ENCODE measurements at regions not wholly inside any gene's neighbourhood (a gene's known extent, or its start where the extent isn't known, plus 50 kb on each side); places are given as distances from the start of the nearest gene placed in this dataset.

DNA sequence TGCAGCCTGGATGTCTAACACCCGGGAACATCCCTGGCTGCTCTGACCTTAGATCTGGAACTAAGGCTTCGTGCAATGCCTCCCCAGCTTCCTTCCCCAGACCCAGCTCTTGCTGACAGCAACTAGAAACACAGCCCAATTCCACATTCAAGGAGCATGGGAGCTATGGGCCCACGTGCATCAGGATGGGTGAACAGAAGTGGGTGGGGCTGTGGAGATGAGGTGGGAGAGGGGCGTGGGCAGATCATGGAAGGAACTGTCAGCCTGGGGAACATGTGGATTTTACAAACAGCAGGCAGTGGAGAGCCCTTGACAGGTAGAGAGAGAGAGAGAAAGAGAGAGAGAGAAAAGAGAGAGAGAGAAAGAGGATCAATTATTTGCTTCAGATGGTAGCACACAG is 231.6 kb downstream of the MATN1 start:
- Histone ChIP-seq H3K4me3 (ENCODE audit: low read depth in 1 of 3, low read length in 3 of 3) (no peak overlapping the region), H3K27ac (ENCODE audit: low read depth in 1 of 2, low read length in 2 of 2) (no peak overlapping the region), H3K27me3 (ENCODE audit: control insufficient read depth in 4 of 4, insufficient read depth in 4 of 4, low read length in 3 of 4) (no peaks in the 10 kb centered on the region), H3K9ac (ENCODE audit: low read depth in 1 of 2, low read length in 2 of 2) (no peak overlapping the region), H3K4me1 (ENCODE audit: control insufficient read depth in 4 of 4, insufficient read depth in 4 of 4, low read length in 3 of 4) (no peaks in the 10 kb centered on the region), H3K36me3 (ENCODE audit: control insufficient read depth in 4 of 4, insufficient read depth in 3 of 4, low read depth in 1 of 4, low read length in 3 of 4) (no peaks in the 10 kb centered on the region), H3K9me3 (ENCODE audit: control insufficient read depth in 4 of 4, low read length in 3 of 4) (no peaks in the 10 kb centered on the region)
- DNase-seq (ENCODE audit: low spot score): no peak
- TF ChIP-seq, protein P1, sequence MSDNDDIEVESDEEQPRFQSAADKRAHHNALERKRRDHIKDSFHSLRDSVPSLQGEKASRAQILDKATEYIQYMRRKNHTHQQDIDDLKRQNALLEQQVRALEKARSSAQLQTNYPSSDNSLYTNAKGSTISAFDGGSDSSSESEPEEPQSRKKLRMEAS (IDR thresholded peaks at IDR 0.05): no peak
- TF ChIP-seq TAF1 (conservative IDR thresholded peaks at IDR 0.05) (no peak), HNF4A (conservative IDR thresholded peaks at IDR 0.05) (no peak), SP1 (IDR thresholded peaks at IDR 0.05) (no peak), RAD21 (IDR thresholded peaks at IDR 0.05) (no peak), HNF4G (IDR thresholded peaks at IDR 0.05) (no peak), FOXA1 (IDR thresholded peaks at IDR 0.05) (no peak), FOXA2 (IDR thresholded peaks at IDR 0.05) (no peak), YY1 (IDR thresholded peaks at IDR 0.05) (no peak), EGR1 (IDR thresholded peaks at IDR 0.05; ENCODE audit: low read depth in 2 of 2) (no peak), NR2F2 (IDR thresholded peaks at IDR 0.05) (no peak), GABPA (IDR thresholded peaks at IDR 0.05 in 1 of 2, conservative IDR thresholded peaks at IDR 0.05 in 1 of 2) (no peak), RXRA (IDR thresholded peaks at IDR 0.05) (no peak)
- TF ChIP-seq, protein P2, sequence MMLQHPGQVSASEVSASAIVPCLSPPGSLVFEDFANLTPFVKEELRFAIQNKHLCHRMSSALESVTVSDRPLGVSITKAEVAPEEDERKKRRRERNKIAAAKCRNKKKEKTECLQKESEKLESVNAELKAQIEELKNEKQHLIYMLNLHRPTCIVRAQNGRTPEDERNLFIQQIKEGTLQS (IDR thresholded peaks at IDR 0.05): no peak
- TF ChIP-seq, protein P3, sequence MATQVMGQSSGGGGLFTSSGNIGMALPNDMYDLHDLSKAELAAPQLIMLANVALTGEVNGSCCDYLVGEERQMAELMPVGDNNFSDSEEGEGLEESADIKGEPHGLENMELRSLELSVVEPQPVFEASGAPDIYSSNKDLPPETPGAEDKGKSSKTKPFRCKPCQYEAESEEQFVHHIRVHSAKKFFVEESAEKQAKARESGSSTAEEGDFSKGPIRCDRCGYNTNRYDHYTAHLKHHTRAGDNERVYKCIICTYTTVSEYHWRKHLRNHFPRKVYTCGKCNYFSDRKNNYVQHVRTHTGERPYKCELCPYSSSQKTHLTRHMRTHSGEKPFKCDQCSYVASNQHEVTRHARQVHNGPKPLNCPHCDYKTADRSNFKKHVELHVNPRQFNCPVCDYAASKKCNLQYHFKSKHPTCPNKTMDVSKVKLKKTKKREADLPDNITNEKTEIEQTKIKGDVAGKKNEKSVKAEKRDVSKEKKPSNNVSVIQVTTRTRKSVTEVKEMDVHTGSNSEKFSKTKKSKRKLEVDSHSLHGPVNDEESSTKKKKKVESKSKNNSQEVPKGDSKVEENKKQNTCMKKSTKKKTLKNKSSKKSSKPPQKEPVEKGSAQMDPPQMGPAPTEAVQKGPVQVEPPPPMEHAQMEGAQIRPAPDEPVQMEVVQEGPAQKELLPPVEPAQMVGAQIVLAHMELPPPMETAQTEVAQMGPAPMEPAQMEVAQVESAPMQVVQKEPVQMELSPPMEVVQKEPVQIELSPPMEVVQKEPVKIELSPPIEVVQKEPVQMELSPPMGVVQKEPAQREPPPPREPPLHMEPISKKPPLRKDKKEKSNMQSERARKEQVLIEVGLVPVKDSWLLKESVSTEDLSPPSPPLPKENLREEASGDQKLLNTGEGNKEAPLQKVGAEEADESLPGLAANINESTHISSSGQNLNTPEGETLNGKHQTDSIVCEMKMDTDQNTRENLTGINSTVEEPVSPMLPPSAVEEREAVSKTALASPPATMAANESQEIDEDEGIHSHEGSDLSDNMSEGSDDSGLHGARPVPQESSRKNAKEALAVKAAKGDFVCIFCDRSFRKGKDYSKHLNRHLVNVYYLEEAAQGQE (IDR thresholded peaks at IDR 0.05): no peak
- TF ChIP-seq, protein P4, sequence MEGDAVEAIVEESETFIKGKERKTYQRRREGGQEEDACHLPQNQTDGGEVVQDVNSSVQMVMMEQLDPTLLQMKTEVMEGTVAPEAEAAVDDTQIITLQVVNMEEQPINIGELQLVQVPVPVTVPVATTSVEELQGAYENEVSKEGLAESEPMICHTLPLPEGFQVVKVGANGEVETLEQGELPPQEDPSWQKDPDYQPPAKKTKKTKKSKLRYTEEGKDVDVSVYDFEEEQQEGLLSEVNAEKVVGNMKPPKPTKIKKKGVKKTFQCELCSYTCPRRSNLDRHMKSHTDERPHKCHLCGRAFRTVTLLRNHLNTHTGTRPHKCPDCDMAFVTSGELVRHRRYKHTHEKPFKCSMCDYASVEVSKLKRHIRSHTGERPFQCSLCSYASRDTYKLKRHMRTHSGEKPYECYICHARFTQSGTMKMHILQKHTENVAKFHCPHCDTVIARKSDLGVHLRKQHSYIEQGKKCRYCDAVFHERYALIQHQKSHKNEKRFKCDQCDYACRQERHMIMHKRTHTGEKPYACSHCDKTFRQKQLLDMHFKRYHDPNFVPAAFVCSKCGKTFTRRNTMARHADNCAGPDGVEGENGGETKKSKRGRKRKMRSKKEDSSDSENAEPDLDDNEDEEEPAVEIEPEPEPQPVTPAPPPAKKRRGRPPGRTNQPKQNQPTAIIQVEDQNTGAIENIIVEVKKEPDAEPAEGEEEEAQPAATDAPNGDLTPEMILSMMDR (IDR thresholded peaks at IDR 0.05; ENCODE audit: low read depth, low read length, missing input control): no peak
- TF ChIP-seq, protein P5, sequence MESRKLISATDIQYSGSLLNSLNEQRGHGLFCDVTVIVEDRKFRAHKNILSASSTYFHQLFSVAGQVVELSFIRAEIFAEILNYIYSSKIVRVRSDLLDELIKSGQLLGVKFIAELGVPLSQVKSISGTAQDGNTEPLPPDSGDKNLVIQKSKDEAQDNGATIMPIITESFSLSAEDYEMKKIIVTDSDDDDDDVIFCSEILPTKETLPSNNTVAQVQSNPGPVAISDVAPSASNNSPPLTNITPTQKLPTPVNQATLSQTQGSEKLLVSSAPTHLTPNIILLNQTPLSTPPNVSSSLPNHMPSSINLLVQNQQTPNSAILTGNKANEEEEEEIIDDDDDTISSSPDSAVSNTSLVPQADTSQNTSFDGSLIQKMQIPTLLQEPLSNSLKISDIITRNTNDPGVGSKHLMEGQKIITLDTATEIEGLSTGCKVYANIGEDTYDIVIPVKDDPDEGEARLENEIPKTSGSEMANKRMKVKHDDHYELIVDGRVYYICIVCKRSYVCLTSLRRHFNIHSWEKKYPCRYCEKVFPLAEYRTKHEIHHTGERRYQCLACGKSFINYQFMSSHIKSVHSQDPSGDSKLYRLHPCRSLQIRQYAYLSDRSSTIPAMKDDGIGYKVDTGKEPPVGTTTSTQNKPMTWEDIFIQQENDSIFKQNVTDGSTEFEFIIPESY (IDR thresholded peaks at IDR 0.05): no peak
- WGBS: 74% methylated on average over 4 of the region's 4 CpGs
